HUES64 (cell line): ENCODE measurements at regions not wholly inside any gene's neighbourhood (a gene's known extent, or its start where the extent isn't known, plus 50 kb on each side); places are given as distances from the start of the nearest gene placed in this dataset.

Source experiments
- H3K27ac ChIP-seq: 2 replicates; pipeline ENCODE4 v1.7.0; 2013; ENCODE audit warnings: low read depth, low read length, inconsistent platforms
- H3K27me3 ChIP-seq: 2 replicates; pipeline ENCODE4 v1.6.1; 2013; ENCODE audit warnings: mild to moderate bottlenecking, low read length; ENCODE audit not compliant: insufficient read depth
- H3K36me3 ChIP-seq: 2 replicates; pipeline ENCODE4 v1.6.1; 2013; ENCODE audit warnings: mild to moderate bottlenecking, low read length; ENCODE audit not compliant: insufficient read depth
- H3K4me1 ChIP-seq: 2 replicates; pipeline ENCODE4 v1.6.1; 2013; ENCODE audit warnings: mild to moderate bottlenecking, low read length, moderate library complexity; ENCODE audit not compliant: insufficient read depth
- H3K4me3 ChIP-seq: 2 replicates; pipeline ENCODE4 v1.5.1; 2013; ENCODE audit warnings: mild to moderate bottlenecking, low read length, moderate library complexity
- H3K9ac ChIP-seq: 2 replicates; pipeline ENCODE4 v1.6.1; 2013; ENCODE audit warnings: mild to moderate bottlenecking, low read depth, low read length
- H3K9me3 ChIP-seq: 2 replicates; pipeline ENCODE4 v1.6.1; 2013; ENCODE audit warnings: low read depth, low read length; ENCODE audit not compliant: insufficient read depth
- WGBS: fragments of 150-250, 120-280 bp; methylation state at CpG from one replicate; pipeline ENCODE4 v1.1.7; 2013; ENCODE audit warnings: missing lambda C conversion rate; 5-methylcytosine and 5-hydroxymethylcytosine counted together

DNA sequence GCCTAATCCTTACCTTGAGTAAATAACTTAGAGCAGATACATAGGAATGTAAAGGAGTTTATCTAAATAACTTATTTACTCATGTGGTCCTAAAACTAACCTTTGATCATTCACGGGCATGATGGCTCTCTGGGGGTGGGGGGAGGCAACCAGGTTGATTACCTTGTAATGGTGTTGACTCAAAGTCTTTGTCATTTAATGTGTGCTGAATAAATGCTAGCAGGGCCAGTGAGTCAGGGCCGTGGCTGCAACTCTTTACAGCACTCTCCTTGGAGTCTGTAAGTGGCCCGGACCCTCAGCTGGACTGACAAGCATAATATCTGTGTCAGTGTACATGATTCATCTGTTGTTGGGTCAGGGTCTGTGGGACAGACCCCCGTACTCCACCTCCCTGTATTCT, 203.0 kb downstream of the EPM2A start:
- WGBS: 3% methylated on average over 4 of the region's 4 CpGs
- Histone ChIP-seq H3K9me3 (no peaks in the 10 kb centered on the region), H3K9ac (no peak overlapping the region), H3K27ac (no peak overlapping the region; the same call in 1 of the 2 replicates), H3K4me3 (peak overlapping the region; percentile 41), H3K36me3 (no peaks in the 10 kb centered on the region), H3K27me3 (peaks cover 22% of the 10 kb centered on the region), H3K4me1 (peaks cover 42% of the 10 kb centered on the region)

DNA sequence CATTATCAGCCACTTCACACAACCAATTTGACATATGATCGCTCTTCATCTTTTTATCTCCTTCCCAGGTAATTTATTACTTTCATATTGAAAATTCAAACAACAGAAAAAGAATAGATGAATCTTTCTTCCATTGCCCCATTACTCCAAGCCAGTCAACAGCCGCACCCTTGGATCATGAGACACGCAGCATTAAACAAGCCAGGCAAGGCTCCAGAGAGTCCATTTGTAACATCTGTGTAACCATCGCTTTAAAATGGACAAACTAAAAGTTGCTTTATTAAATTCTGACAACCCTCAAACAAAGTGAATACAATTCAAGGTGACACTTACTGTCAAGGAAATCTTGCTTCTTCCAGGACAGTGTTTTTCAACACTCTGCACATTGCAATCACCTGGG, 200.3 kb downstream of the EPM2A start:
- H3K36me3 ChIP-seq: no peaks in the 10 kb centered on the region
- H3K4me1 ChIP-seq: peaks cover 33% of the 10 kb centered on the region
- whole genome bisulfite sequencing: 96% methylated on average over 4 of the region's 4 CpGs
- no peak overlapping the region for H3K27ac ChIP-seq
- H3K9me3 ChIP-seq: no peaks in the 10 kb centered on the region
- H3K9ac ChIP-seq: no peak overlapping the region
- H3K27me3 ChIP-seq: peaks cover 22% of the 10 kb centered on the region
- no peak overlapping the region for H3K4me3 ChIP-seq

DNA sequence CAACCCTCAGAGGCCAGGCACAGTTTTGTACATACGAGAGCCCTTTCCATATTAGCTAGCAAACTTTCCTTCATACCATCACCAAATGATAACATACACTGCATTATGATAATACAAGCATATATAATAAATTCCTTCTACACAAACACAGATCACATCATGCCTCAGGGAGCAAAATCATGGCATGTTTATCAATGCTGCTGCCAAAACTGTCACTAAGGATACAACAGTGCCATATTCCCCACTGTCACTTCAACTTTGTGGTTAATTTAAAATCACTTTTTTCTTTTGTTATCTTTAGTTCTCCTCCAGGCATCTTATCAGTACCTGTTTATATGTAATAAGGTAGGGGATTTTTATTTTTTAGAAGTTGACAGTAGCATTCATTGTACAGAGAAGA, 196.3 kb downstream of the EPM2A start:
- Histone ChIP-seq H3K9ac (no peak overlapping the region), H3K4me1 (no peaks in the 10 kb centered on the region), H3K4me3 (no peak overlapping the region), H3K9me3 (no peaks in the 10 kb centered on the region), H3K36me3 (no peaks in the 10 kb centered on the region), H3K27me3 (peaks cover 7% of the 10 kb centered on the region), H3K27ac (no peak overlapping the region)
- 79% methylated on average over 1 of the region's 1 CpG for WGBS

DNA sequence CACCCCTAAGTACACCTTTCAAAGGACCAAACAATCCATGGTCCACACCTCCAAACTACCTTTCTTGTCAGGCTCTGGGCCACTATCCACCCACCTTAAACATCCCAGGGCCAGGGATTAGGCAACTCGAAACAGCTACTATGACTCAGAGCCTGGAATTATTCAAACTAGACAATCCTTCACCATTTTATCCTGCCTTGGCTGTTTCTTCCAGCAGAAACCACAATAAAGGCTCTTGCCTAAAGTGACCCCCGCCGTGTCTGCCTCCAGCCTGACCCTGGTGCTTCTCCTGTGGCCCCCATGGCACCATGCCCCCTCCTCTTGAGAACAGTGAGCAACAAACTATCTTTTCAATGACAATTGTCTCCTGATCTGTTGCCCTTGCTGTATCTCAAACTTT, 195.5 kb downstream of the EPM2A start:
- Histone ChIP-seq H3K4me3 (no peak overlapping the region), H3K27me3 (no peaks in the 10 kb centered on the region), H3K9me3 (no peaks in the 10 kb centered on the region), H3K4me1 (no peaks in the 10 kb centered on the region; the same call in 1 of the 2 replicates), H3K9ac (no peak overlapping the region), H3K27ac (no peak overlapping the region), H3K36me3 (no peaks in the 10 kb centered on the region)
- 90% methylated on average over 3 of the region's 3 CpGs for WGBS

DNA sequence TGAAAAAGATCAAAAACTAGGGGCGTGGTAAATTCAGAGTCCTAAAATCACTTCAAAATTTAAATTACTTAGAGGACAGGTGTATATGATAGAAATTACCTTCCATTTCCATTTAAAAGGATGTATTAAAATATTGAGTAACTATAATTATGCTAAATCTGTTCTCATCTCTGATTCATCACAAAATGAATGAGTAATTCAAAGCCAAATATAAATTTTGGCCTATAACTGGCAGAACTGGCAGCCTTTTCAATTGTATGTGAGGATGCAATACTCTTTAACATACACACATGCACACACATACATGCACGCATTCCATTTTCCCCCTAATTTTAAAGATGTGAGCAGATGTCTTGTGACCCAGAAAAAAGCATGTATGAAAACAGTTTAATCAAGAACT, 194.6 kb downstream of the EPM2A start:
- Histone ChIP-seq H3K9me3 (no peaks in the 10 kb centered on the region), H3K36me3 (no peaks in the 10 kb centered on the region), H3K27ac (no peak overlapping the region), H3K4me3 (no peak overlapping the region), H3K4me1 (no peaks in the 10 kb centered on the region; the same call in 1 of the 2 replicates), H3K9ac (no peak overlapping the region), H3K27me3 (no peaks in the 10 kb centered on the region)
- 100% methylated on average over 1 of the region's 2 CpGs for WGBS

DNA sequence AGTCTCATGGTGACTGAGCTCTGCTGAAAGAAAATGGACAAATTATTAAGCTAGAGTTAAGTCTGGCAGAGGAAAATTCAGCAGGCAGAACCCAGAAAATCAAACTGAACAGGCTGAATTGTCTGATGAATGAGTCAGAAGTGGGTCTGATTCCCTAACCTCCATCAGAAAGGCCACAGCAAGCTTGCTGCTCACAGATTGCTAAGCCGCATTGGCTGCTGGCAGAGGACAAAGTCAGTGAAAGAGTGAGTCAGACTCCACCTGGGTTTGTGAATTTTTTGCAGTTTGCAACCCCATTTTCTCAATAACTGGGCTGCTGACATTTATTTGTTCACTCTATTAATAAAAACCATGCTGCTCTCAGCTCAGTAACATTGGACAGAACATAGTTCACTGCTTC, 191.3 kb downstream of the EPM2A start:
- Histone ChIP-seq H3K9ac (no peak overlapping the region), H3K36me3 (no peaks in the 10 kb centered on the region), H3K9me3 (no peaks in the 10 kb centered on the region), H3K4me1 (no peaks in the 10 kb centered on the region; the same call in 1 of the 2 replicates), H3K4me3 (no peak overlapping the region), H3K27me3 (no peaks in the 10 kb centered on the region), H3K27ac (no peak overlapping the region)
- 72% methylated on average over 1 of the region's 1 CpG for WGBS

DNA sequence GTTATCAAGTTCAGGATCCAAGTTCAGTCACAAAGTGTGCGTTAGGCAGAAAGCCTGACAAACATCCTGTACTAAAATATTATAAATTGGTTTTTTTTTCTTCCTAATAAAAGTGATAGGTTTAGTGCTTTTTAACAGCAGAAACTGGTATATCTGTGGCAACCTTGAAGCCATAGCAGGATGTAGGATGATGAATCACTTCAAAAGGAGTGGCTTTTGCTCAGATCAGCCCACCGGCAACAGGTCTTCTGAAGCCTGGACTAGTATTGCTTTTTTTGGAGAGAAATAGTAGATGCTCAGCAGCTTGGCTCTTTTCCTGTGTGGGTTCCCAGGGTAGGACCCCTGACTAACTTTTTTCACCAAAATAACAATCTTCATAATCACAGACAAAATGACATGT, 190.8 kb downstream of the EPM2A start:
- Histone ChIP-seq H3K9ac (no peak overlapping the region), H3K4me3 (no peak overlapping the region), H3K36me3 (no peaks in the 10 kb centered on the region), H3K27me3 (no peaks in the 10 kb centered on the region), H3K4me1 (no peaks in the 10 kb centered on the region; the same call in 1 of the 2 replicates), H3K27ac (no peak overlapping the region), H3K9me3 (no peaks in the 10 kb centered on the region)
- 85% methylated on average over 1 of the region's 2 CpGs for WGBS

DNA sequence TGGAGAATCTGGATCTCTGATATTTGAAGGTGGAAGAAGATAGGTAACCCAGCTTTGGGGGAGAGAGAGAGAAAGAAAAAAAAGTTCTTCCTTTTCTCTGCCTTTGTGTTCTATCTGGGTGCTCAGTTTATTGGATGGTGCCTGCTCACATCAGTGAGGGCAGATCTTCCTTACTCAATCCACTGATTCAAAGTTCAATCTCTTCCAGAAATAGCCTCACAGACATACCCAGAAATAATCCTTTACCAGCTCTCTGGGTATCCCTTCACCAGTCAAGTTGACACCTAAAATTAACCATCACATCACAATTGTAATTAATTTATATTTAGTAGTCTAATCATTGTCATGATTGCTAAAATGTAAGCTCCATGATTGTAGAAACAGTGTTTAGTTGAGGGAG, 189.1 kb downstream of the EPM2A start:
- H3K4me3 ChIP-seq: no peak overlapping the region
- no peaks in the 10 kb centered on the region for H3K9me3 ChIP-seq
- H3K9ac ChIP-seq: no peak overlapping the region
- no peak overlapping the region for H3K27ac ChIP-seq
- H3K4me1 ChIP-seq: no peaks in the 10 kb centered on the region; the same call in 1 of the 2 replicates
- H3K36me3 ChIP-seq: no peaks in the 10 kb centered on the region
- no peaks in the 10 kb centered on the region for H3K27me3 ChIP-seq

DNA sequence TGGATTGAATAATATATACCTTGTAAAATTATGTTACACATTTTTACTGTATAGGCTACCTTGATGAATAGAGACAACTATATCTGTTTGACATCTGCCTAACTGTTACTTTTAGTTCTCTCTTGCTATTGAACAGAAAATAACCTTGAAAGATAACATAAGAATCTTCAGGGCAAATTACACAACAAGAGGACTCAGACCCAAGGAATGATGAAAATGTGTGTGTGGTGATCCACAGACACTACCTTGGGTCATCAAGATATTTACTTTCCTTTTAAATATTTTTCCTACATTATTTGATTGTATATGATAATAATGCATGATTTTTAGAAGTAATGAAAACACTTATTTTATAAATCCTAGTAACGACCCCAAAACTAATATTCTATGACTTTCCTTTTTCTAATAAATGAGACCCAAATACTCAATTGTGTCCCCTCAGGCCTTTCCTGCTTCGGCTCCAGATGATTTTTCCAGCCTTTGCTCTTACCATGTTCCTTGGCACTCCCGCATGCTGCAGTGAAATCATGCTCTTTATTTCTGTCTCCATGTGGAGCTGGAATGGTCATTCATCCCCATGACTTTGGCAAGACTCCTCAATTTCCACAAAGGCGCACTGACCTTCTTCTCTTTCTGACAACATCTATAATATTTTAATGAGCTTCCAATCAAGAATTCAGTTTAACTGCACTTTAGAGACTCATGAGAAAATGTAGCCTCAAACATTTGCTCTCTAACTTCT, 187.6 kb downstream of the EPM2A start:
- 92% methylated on average over 4 of the region's 4 CpGs for WGBS
- Histone ChIP-seq H3K4me1 (no peaks in the 10 kb centered on the region; the same call in 1 of the 2 replicates), H3K4me3 (no peak overlapping the region), H3K9me3 (no peaks in the 10 kb centered on the region), H3K9ac (no peak overlapping the region), H3K36me3 (no peaks in the 10 kb centered on the region), H3K27me3 (no peaks in the 10 kb centered on the region), H3K27ac (no peak overlapping the region)

DNA sequence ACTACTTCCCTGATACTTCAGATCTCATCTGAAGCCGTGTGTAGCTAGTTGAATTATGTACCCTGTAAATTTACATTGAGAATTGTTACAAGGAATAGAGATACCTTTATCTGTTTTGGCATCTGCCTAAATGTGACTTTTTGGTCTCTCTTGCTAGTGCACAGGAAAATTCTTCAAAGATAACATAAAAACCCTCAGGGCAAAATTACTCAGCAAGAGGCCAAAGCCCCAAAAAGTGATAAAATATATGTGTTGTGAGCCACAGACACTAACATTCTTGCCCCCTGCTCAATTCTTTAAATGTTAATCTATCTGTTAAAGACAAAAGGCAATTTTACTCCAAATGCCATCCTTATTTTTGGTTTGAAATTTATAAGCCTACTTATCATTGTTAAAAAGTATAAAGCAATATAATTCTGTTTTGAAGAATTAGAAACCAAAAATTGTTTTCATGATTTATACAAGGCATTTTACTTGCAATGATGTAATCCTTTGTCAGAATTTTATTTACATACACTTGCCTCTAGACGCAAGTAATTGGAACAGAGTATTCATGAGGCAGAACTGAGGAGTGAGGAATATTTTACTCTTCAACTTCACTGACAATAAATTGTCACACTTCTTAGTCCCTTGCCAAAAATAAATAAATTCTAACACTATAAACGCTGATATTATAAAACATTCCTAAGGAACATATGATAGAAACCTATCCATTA, 186.2 kb downstream of the EPM2A start:
- H3K27me3 ChIP-seq: no peaks in the 10 kb centered on the region
- no peak overlapping the region for H3K27ac ChIP-seq
- 90% methylated on average over 3 of the region's 3 CpGs for WGBS
- H3K4me1 ChIP-seq: no peaks in the 10 kb centered on the region; the same call in 1 of the 2 replicates
- H3K9me3 ChIP-seq: no peaks in the 10 kb centered on the region
- H3K36me3 ChIP-seq: no peaks in the 10 kb centered on the region
- H3K4me3 ChIP-seq: no peak overlapping the region
- H3K9ac ChIP-seq: no peak overlapping the region

DNA sequence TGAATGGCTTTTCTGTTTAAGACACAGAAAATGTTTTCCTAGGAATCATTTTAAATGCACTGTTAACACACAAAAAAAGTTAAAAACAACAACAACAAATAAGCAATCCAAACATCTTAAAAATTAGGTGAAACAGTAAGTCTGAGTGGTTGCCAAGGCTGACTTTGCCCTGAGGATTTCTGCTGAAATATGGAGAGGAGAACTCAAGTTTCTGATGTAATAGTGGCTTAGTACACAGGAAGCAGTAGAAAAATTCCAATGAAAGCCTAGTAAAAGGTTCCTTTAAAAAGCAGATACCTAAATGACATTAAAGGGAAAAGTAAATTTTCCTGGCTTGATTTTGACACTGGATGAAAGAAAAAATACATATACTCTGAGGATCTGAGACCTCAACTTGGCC, 184.2 kb downstream of the EPM2A start:
- Histone ChIP-seq H3K9ac (no peak overlapping the region), H3K9me3 (no peaks in the 10 kb centered on the region), H3K4me3 (no peak overlapping the region), H3K4me1 (peaks cover 3% of the 10 kb centered on the region; the same call in 1 of the 2 replicates), H3K27me3 (no peaks in the 10 kb centered on the region), H3K27ac (no peak overlapping the region), H3K36me3 (no peaks in the 10 kb centered on the region)
